ENCODE measurements at regions not wholly inside any gene's neighbourhood (a gene's known extent, or its start where the extent isn't known, plus 50 kb on each side); places are given as distances from the start of the nearest gene placed in this dataset.

- Histone ChIP-seq H3K27me3 (ENCODE audit: control insufficient read depth, insufficient read depth, low read length) (no peaks in the 10 kb centered on the region), H3K18ac (ENCODE audit: low read depth, low read length) (no peak overlapping the region), H3K9me1 (ENCODE audit: insufficient read depth, low read length) (0 out of 2 replicates have a peak, but pooled peaks cover 2% of the 10 kb centered on the region), H3K56ac (ENCODE audit: extremely low read depth, insufficient read depth, low read length) (no peak overlapping the region), H3K9ac (ENCODE audit: low read depth, low read length) (no peak overlapping the region), H2AK9ac (replicated peaks; ENCODE audit: low read depth, low read length, poor library complexity) (no peak overlapping the region), H2BK15ac (ENCODE audit: low read depth, low read length) (no peak overlapping the region), H3K27ac (ENCODE audit: insufficient read depth, low read length) (no peak overlapping the region), H2AFZ (replicated peaks; ENCODE audit: low read length, poor library complexity) (no peak overlapping the region), H3K4me3 (ENCODE audit: insufficient read depth, low read depth, low read length) (no peak overlapping the region), H2AK5ac (ENCODE audit: low read depth, low read length) (no peak overlapping the region), H3K4me2 (ENCODE audit: low read depth, low read length) (no peak overlapping the region), H2BK20ac (ENCODE audit: low read depth, low read length) (no peak overlapping the region), H3K23ac (ENCODE audit: low read depth, low read length) (no peak overlapping the region), H3K36me3 (ENCODE audit: control insufficient read depth, insufficient read depth, low read length) (no peaks in the 10 kb centered on the region), H4K5ac (ENCODE audit: low read depth, low read length) (no peak overlapping the region), H3K79me1 (ENCODE audit: low read depth in 1 of 2, low read length in 2 of 2) (no peaks in the 10 kb centered on the region), H3K4me1 (ENCODE audit: control insufficient read depth, insufficient read depth, low read length) (no peaks in the 10 kb centered on the region), H4K91ac (ENCODE audit: insufficient read depth, low read depth, low read length) (no peak overlapping the region), H3K14ac (replicated peaks; ENCODE audit: low read depth, low read length) (no peak overlapping the region), H4K8ac (ENCODE audit: low read depth in 2 of 2, low read length in 2 of 2) (no peak overlapping the region), H2BK5ac (ENCODE audit: low read depth, low read length, poor library complexity, severe bottlenecking) (no peak overlapping the region), H3K9me3 (ENCODE audit: control insufficient read depth, insufficient read depth, low read length) (no peaks in the 10 kb centered on the region), H4K20me1 (ENCODE audit: insufficient read depth, low read length) (no peaks in the 10 kb centered on the region), H2BK120ac (ENCODE audit: low read depth, low read length) (no peak overlapping the region), H3K4ac (ENCODE audit: low read depth, low read length) (no peak overlapping the region)
- CTCF ChIA-PET = interaction anchor here (0.8 kb wide), 1 partner anchor 13 kb away, joined by 3 read pairs; no protein-coding TSS in a partner anchor
- DNase-seq (peak; percentile 38), ATAC-seq (ENCODE audit: low read depth) (no peak)
- no CpG with 5 or more reads among the region's 3 CpGs for WGBS, 2 experiments (ENCODE audit: extremely low coverage in 2 of 2, insufficient read length in 1 of 2)
- TF ChIP-seq BHLHE40 (IDR thresholded peaks at IDR 0.05; ENCODE audit: low read depth, low read length) = no peak
- no peak for TF ChIP-seq NFE2L2 (IDR thresholded peaks at IDR 0.05; ENCODE audit: low read depth, low read length)
- TF ChIP-seq, protein P1, sequence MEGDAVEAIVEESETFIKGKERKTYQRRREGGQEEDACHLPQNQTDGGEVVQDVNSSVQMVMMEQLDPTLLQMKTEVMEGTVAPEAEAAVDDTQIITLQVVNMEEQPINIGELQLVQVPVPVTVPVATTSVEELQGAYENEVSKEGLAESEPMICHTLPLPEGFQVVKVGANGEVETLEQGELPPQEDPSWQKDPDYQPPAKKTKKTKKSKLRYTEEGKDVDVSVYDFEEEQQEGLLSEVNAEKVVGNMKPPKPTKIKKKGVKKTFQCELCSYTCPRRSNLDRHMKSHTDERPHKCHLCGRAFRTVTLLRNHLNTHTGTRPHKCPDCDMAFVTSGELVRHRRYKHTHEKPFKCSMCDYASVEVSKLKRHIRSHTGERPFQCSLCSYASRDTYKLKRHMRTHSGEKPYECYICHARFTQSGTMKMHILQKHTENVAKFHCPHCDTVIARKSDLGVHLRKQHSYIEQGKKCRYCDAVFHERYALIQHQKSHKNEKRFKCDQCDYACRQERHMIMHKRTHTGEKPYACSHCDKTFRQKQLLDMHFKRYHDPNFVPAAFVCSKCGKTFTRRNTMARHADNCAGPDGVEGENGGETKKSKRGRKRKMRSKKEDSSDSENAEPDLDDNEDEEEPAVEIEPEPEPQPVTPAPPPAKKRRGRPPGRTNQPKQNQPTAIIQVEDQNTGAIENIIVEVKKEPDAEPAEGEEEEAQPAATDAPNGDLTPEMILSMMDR (conservative IDR thresholded peaks at IDR 0.05; ENCODE audit: low read depth, low read length) = peak; percentile 43
- TF ChIP-seq RCOR1 (IDR thresholded peaks at IDR 0.05; ENCODE audit: insufficient replicate concordance, low read length) = no peak
- TF ChIP-seq CHD1 (IDR thresholded peaks at IDR 0.05; ENCODE audit: low read depth, low read length) = no peak
- no peak for TF ChIP-seq MXI1 (IDR thresholded peaks at IDR 0.05; ENCODE audit: borderline replicate concordance, low read depth, low read length)
- TF ChIP-seq MAZ (IDR thresholded peaks at IDR 0.05; ENCODE audit: borderline replicate concordance, low read depth, low read length) = no peak
- peak; percentile 50 for TF ChIP-seq SMC3 (IDR thresholded peaks at IDR 0.05; ENCODE audit: low read depth, low read length)
- TF ChIP-seq POLR2A (IDR thresholded peaks at IDR 0.05; ENCODE audit: low read depth, low read length) = no peak
- TF ChIP-seq CEBPB (IDR thresholded peaks at IDR 0.05; ENCODE audit: low read depth, low read length) = no peak
- TF ChIP-seq MAFK (IDR thresholded peaks at IDR 0.05; ENCODE audit: low read depth, low read length) = no peak
- TF ChIP-seq FOS (IDR thresholded peaks at IDR 0.05; ENCODE audit: low read depth, low read length) = no peak
- peak; percentile 46 for TF ChIP-seq RAD21 (IDR thresholded peaks at IDR 0.05; ENCODE audit: low read length)
- no peak for TF ChIP-seq USF2 (IDR thresholded peaks at IDR 0.05; ENCODE audit: low read depth, low read length)
- no peak for TF ChIP-seq RFX5 (IDR thresholded peaks at IDR 0.05; ENCODE audit: low read depth, low read length)
- TF ChIP-seq, protein P2, sequence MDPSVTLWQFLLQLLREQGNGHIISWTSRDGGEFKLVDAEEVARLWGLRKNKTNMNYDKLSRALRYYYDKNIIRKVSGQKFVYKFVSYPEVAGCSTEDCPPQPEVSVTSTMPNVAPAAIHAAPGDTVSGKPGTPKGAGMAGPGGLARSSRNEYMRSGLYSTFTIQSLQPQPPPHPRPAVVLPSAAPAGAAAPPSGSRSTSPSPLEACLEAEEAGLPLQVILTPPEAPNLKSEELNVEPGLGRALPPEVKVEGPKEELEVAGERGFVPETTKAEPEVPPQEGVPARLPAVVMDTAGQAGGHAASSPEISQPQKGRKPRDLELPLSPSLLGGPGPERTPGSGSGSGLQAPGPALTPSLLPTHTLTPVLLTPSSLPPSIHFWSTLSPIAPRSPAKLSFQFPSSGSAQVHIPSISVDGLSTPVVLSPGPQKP (IDR thresholded peaks at IDR 0.05; ENCODE audit: borderline replicate concordance, low read depth, low read length) = no peak
- intact Hi-C loops (cut with micrococcal nuclease) = loop anchor here (2.0 to 10.0 kb wide), 2 partner anchors 273 to 321 kb away; no protein-coding TSS in a partner anchor
- in situ Hi-C loops (cut with MboI; ENCODE audit: low sequenced_read_pairs) = loop anchor here (10.0 kb wide), 1 partner anchor 323 kb away; no protein-coding TSS in a partner anchor
- BruUV-seq (replicated peaks) = no TSS peak
- POLR2A ChIA-PET (ENCODE audit: unreplicated experiment) = no interaction called here
- dilution Hi-C loops (cut with HindIII; ENCODE audit: low sequenced_read_pairs, unreplicated experiment) = no loop called here
Measured at GRCh38 chr12:18861287-18861858, 123.5 kb downstream of the CAPZA3 start.

Data from IMR-90 (cell line).